Astrocyte of the spinal cord (primary cell): ENCODE measurements at regions not wholly inside any gene's neighbourhood (a gene's known extent, or its start where the extent isn't known, plus 50 kb on each side); places are given as distances from the start of the nearest gene placed in this dataset.

Experiments
- DNase-seq: peaks from one replicate; pipeline ENCODE4 v3.0.0; 2011; ENCODE audit warnings: low read depth, low spot score
- H3K4me3 ChIP-seq: 2 replicates; pipeline ENCODE4 v1.5.1; 2011; ENCODE audit warnings: low read depth, mild to moderate bottlenecking, low read length, moderate library complexity
- CTCF ChIP-seq: IDR thresholded peaks from 2 replicates; pipeline ENCODE4 v1.5.1; 2012; ENCODE audit warnings: low read depth, mild to moderate bottlenecking, low read length, inconsistent platforms
- in situ Hi-C: cut with HindIII; loops from 2 replicates; pipeline ENCODE4 v1.10.0; 2017; ENCODE audit warnings: low sequenced_read_pairs

GRCh38 chr12:18148961-18149360 lies 59.0 kb upstream of the RERGL start:
- TF ChIP-seq CTCF, result no peak
- DNase-seq, result no peak
- H3K4me3 ChIP-seq, result no peak overlapping the region
- in situ Hi-C loops, result no loop called here

- in situ Hi-C loops, result no loop called here
- DNase-seq, result no peak
- no peak for TF ChIP-seq CTCF
- H3K4me3 ChIP-seq, result no peak overlapping the region
Observed at GRCh38 chr12:18146363-18146762, 56.4 kb upstream of the RERGL start.

GRCh38 chr12:18145924-18146323 lies 55.9 kb upstream of the RERGL start:
- H3K4me3 ChIP-seq, result no peak overlapping the region
- in situ Hi-C loops, result no loop called here
- no peak for DNase-seq
- TF ChIP-seq CTCF, result no peak

GRCh38 chr12:18141048-18141982 lies 51.3 kb upstream of the RERGL start:
- peak; percentile 81 for DNase-seq
- no peak overlapping the region for H3K4me3 ChIP-seq
- TF ChIP-seq CTCF, result no peak
- in situ Hi-C loops, result no loop called here

GRCh38 chr12:18139989-18140596 lies 50.1 kb upstream of the RERGL start:
- DNase-seq, result peak; percentile 67
- in situ Hi-C loops, result no loop called here
- peak; percentile 57 for TF ChIP-seq CTCF
- no peak overlapping the region for H3K4me3 ChIP-seq
